Putamen (tissue), 1 donor: ENCODE measurements at regions not wholly inside any gene's neighbourhood (a gene's known extent, or its start where the extent isn't known, plus 50 kb on each side); places are given as distances from the start of the nearest gene placed in this dataset.

Experiments
- DNase-seq: peaks from one replicate; pipeline ENCODE4 v3.0.0-alpha.2; 2016; ENCODE audit warnings: low spot score

DNA sequence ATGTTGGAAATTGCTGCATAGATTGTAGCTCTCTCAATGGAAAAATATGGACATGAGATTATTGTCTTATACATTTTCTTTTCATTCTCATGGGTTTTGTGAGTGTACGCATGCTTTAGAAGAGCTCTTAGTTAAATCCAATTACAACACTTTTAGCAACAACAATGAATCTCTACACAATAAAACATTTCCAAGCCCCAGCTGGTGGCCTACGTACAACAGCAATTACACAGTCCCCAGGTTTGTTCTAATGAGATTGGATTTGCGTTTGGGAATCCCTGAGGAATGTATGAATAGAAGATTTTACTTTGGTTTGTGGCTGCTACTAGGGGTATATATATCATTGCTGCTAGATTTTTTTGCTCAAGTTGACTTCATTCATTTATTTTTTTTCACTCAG lies 98.6 kb downstream of the FHDC1 start:
- no peak for DNase-seq

DNA sequence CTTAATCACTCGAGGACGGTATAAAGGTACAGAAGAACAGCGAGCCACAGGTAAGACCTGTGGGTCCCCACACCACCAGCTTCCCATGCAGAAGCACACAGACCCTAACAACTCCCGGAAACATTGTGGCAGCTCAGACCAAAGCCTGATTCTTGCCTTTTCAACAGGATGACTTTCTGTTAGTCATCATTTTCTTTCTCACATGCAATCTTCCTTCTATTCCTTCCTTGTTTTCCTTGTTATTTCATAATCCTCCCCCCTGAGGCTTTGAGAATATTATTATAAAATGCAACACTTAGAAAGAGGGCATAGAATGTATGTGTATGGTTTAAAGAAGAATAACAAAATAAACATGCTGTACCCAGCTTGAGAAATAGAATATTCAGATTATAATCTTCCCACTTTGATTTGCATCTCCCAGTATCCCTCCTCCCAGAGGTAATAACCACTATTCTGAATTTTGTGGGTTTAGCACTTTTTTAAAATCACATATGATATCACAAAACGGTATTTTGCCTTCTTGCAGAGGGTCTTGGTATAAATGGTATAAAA lies 100.9 kb downstream of the FHDC1 start:
- DNase-seq: no peak

DNA sequence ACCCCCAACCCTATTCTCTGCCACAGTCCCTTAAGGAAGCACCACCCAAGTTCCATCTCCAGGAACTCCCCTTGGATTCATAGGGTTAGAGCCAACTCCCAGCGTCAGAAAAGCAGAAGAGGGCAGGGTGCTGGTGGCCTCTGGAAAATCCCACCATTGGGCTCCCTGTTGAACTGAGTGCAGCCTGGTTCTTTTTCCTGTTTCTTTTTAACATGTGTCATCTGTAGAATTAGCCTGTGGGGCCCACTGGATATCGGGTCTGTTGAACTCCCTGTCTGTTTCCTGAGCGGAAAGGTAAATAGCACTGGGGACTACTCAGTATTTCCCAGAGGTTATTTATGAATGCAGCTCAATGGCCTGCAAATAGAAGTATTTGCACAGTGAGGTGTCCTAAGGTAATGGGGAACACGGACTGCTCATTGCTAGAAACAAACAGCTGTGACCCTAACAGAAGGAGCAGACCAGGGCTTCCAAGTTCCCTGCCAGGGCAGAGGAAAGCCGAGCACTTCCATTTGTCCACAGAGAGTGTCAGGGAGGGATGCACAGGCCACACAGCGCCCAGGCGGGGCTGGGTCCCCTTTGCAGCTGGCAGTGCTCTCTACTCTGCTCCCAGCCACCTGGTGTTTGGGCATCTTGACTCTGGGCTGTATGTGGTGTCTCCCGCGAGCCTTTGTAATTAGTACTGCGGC lies 102.6 kb downstream of the FHDC1 start:
- DNase-seq: no peak

DNA sequence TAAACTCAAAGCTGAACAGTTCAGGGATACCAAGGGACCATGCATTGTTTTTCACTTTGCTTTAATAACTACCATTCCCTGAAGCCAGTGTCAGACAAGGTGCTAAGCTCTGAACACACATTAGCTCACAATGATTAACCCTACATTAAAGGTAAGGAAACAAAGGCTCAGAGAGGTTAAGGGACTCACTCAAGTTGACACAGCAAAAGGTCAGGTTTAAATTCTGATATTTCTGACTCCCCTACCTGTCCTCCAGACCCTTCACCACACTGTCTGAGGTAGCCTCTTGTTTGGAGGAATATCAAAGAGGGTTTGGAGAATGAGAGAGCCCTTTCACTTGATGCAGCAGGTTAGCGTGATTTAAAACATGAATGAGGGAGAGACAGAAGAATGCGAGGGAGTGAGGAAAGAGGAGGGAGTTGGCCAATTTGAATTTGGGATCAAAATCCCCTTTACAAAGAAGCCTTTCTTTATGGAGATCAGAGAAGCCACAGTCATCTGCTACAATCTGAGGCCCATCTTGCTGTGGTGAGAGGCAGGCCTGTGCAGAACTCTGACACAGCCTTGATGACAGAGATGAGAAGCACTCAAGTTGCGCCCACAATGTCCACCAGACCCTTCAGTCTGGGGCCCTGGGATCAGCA lies 103.5 kb downstream of the FHDC1 start:
- DNase-seq: no peak

DNA sequence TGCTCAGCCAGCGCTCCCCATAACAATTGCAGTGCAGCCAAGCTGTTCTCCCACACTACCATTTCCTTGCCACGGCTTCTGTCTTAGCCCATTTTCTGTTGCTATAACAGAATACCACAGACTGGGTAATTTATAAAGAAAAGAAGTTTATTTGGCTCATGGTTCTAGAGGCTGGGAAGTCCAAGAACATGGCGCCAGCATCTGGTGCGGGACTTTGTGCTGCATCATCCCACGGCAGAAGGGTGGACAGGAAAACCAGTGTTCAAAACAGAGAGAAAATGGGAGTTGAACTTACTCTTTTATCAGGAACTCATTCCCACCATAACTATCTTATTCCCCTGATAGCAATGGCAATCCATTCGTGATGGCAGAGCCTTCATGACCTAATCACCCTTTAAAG lies 104.6 kb downstream of the FHDC1 start:
- no peak for DNase-seq

DNA sequence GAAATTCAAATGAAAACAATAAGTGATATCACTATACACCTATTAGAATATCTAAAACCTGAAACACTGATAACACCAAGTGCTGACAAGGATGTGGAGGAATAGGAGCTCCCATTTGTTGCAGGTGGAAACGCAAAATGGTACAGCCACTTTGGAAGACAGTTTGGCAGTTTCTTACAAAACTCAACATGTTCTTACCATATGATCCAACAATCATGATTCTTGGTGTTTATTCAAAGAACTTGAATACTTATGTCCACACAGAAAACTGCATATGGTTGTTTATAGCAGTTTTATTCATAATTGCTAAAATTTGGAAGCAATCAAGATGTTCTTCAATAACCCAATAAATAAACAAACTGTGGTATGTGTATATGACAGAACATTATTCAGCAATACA lies 107.9 kb downstream of the FHDC1 start:
- no peak for DNase-seq

DNA sequence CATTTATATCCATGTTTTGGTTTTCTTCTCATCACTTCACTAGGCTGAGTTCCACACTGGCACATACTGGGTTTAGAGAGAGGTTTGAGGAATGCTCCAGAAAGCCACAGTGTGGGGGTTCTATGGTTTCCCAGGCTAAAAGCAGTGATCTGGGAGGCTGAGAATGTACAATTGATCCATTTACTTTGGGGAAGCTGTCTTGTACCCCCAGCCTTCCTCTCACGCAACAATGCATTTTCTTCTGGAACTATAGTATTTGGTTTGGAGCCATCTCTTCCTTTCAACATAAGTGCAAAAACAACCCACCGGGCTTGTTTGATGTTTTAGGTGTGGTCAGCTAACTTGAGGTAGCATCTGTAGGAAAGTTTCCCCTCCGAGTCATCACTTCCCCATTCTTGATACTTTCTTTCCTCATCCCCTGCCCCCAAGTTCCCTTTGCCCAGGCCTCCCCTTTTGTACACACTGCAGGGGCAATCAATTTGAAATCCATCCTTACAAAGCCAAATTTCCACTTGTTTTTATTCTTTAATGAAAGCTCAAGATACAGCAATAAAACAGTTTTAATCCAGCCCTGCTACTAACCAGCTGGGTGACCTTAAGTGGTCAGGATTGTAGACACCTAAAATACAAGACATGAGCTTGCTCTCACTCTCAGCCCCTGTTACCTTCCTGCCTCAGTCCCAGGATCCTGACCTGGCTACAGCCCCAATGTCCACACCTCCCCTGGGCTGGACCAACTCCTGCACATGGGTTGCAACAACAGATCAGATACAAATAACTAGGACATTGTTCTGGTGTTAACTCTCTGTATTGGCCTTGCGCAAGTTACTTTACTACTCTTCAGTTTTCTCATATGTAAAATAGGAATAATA lies 109.2 kb downstream of the FHDC1 start:
- DNase-seq: no peak

DNA sequence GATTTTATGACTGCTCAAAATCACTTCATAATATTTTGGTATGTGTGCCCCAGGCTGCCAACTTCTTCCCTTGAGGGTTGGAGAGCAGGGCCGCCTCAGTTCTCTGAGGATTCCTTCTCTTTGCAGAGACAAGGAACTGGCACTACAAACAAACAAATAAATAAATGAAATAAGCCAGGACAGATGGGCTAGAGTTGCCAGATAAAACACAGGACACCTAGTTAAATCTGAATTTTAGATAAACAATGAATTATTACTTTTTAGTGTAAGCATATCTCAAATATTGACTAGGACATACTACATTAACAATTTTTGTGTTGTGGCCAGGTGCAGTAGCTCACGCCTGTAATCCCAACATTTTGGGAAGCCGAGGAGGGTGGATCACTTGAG lies 122.5 kb downstream of the FHDC1 start:
- no peak for DNase-seq

DNA sequence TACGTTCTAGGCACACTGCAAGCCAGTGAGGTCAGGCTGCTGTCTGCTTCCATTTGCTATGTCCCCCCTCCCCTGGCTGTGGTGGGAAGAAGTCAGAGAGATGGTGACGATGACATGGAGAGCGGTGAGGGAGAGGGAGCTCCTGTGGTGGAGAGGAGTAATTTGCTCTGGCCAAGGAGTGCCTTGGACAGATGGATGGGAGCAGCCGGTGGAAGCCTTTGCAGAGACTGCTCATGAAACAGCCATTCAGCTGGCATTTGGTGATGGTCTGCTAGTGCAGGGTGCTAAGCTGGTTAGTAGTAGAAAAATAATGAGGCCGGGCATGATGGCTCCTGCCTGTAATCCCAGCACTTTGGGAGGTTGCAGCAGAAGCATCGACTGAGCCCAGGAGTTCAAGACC lies 124.1 kb downstream of the FHDC1 start:
- no peak for DNase-seq

DNA sequence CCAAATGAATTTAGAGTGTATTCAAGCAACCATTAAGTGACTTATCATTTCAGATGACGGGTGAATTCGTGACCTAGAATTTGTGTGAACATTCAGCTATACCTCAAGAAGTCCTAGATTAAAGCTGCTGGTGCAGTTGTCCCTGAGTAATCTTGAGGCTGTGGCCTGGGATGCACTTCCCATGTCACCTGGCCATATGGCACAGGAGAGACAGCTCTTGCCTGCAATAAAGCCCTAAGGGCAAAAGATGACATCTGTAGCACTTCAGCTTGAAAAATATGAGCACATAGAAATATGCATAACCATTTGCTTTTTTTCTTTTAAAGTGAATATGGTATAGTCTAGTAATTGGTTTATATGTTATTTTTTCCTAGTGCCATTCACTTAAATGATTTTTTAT lies 125.8 kb downstream of the FHDC1 start:
- no peak for DNase-seq

DNA sequence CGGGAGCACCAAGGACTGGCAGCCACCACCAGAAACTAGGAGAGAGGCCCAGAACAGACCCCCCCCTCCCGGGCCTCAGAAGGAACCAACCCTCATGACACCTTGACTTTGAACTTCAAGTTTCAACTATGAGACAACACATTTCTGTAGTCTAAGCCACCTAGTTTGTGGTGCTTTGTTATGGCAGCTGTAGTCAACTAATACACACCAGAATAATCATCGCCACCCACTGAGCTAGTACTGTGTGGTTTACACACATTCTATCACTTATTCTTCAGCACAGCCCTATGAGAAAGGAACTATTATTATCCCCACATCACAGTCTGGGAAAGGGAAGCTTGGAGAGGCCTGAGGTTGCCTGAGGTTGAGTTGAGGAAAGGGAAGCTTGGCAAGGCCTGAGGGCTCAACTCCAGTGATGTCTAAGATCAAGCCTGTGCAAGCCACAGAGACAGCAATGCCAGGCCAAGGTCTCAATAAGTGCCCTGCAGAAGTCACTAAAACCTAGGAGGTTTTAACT lies 126.6 kb downstream of the FHDC1 start:
- DNase-seq: no peak

DNA sequence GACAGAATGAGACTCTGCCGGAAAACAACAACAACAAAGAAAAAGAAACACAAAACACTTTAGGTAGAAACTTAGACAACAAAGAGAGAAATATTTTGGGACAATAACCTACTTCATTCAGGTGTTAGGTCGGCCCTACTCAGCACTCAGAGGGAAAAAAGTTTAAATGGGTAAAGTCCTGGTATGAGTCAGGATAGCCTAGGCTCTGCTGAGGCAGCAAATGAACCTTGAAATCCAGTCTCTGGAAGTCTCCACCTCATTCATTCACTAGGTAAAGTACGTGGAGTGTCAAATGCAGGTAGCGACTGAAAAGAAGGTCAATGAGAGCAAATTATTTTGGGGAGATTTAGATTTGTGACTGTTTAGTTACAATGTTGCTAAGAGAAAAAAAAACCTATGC lies 127.4 kb downstream of the FHDC1 start:
- DNase-seq: no peak

DNA sequence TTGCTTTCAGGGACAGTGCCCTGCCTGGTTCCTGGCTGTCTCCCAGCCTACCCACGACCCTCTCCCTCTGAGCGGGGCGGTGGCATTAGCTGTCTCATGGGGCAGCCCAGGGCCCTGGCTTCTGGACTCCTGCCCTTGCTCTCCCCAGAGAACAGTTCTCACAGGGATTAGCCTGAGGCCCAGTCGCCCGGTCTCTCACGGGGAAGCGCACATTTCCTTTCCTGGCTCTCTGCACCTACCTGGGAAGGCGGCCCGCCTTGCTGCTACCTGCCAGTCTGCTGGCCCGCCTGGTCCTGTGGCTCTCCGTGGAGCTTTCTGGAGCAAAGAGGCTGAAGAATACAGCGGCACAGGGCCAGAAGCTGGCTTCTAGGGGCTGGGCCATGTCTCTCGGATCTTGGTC lies 128.4 kb downstream of the FHDC1 start:
- no peak for DNase-seq

DNA sequence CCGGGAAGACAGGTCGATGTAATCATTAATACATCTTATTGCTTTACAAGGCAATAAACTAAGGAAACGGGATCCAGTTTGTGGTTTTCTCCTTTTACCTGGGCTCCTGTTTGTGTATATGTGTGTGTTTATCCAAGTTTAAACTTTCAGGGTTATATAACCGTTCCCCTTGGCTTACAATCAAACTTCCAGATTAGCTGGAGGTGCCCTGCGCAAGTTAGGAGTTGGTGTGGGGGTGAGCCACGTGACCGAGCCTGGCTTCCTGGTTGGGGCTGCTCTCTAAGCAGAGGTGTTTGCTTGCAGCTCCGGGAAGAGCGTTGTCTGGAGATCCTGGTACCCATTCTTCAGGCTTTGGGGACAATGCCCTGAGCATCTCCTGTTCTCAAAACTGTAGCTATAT lies 129.2 kb downstream of the FHDC1 start:
- no peak for DNase-seq

DNA sequence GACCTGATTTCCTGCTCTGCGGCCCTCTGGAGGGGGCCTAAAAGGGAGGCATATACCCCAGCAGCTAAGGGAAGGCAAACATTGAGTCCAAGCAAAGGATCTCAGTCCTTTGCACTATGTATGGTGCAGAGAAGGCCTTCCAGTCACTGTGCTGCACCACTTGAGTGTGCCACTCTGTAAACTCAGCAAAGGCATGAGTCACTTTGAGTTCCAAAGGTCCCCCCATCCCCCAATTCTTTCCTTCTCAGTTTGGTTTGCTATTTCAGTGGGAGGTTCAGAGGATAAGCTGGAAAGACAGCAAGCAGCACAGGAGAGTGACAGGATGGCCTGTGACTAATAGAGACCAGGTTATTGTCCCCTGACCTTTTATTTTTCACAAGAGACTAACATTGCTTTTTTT lies 131.3 kb downstream of the FHDC1 start:
- DNase-seq: no peak

DNA sequence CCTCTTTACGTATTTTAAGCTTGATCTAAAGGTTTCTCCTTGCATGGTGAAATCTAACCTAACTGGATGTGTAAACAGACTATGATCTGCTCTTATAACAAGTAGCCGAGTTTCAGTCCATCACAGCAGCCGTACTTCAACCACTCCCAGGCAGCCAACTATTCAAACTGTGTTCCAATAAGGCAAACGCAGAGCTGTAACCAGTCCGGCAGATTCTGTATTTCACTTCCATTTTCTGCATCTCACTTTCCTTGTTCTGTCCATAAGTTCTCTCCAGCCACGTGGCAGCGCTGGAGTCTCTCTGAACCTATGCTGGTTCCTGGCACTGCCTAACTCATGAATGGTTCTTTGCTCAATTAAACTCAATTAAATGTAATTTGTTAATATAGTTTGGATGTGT lies 132.6 kb downstream of the FHDC1 start:
- DNase-seq: no peak

DNA sequence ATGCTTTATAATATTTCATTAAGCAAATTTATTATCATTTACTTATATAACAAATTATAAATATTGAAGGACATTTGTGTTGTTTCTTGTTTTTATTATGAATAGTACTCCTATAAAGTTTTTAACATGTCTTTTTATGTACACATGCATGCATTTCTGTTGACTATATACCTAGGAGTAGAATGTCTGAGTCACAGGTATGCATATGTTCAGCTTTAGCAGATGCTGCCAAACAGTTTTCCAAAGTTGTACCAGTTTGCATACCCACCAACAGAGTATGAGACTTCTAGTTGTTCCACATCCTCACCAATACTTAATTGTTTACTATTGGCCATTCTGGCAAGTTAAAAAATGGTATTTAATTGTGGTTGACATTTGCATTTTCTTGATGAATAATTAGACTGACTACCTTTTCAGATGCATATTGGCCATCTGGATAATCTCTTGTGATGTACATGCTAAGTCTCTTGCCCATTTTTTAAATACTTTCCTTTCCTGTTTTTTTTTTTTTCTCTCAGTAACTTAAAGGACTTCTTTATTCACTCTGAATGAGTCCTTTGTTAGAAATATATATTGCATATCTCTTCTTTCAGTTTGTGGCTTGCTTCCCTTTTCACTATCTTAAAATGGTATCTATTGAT lies 132.2 kb upstream of the TRIM2 start:
- DNase-seq: no peak

DNA sequence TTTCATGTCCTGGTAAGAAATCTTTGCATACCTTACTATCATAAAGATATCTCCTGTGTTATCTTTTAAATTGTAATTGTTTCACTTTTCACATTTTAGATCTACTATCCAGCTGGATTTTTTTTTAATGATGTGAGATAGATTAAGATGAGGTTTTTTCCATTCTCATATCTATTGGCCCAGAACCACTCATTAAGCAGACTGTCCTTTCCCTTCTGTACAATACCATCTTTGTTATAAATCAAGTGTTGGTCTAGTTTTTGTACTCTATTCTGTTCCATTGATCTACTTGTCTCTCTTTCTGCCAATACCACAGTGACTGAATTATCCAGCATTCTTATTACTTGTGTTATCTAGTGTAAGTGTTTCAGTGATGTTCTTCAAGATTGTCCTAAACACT lies 131.6 kb upstream of the TRIM2 start:
- no peak for DNase-seq

DNA sequence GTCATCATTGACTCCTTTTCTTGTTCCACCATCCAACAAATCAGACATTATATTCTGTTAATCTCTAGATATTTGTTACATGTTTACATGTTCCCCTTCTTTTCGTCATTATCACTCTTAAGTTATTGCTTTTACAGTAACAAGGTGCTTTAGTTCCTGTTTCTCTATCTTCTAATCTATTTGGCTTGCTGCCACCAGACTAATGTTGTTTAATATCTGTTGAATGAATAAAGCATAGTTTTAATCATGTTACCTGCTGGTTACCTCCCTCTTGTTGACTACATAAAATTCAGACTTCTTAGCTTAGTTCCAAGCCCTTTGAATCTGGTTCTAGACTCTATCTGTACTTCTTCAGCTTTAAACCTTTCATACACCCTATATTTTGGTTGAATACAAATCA lies 129.8 kb upstream of the TRIM2 start:
- no peak for DNase-seq

DNA sequence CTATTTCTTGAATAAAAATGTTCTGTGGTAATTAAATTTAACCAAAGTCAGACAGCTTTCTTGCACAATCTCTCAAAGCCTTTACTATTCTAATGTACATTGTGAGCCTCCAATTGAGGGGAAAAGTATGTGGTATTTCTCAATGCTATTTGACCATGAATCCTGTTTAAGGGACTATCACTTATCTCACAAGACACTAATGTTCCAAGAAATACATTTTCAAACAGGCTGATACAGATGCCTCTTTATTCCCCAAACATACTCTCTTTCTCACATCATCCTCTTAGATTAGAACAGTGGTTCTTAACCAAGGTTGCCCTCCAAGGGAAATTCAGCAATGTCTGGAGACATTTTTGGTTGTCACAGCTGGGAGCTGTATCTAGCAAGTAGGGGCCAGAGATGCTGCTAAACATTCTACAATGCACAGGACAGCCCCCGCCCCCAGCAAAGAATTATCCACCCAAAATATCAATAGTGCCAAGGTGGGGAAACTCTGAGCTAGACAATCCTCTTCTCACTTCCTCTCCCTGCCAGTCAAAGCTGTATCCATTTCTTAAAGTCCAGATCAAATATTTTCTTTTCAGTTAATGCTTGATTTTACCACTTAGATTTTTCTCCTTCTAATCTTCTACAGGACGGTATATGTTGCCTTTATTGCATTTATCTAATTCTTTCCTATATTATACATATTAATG lies 129.2 kb upstream of the TRIM2 start:
- DNase-seq: no peak

DNA sequence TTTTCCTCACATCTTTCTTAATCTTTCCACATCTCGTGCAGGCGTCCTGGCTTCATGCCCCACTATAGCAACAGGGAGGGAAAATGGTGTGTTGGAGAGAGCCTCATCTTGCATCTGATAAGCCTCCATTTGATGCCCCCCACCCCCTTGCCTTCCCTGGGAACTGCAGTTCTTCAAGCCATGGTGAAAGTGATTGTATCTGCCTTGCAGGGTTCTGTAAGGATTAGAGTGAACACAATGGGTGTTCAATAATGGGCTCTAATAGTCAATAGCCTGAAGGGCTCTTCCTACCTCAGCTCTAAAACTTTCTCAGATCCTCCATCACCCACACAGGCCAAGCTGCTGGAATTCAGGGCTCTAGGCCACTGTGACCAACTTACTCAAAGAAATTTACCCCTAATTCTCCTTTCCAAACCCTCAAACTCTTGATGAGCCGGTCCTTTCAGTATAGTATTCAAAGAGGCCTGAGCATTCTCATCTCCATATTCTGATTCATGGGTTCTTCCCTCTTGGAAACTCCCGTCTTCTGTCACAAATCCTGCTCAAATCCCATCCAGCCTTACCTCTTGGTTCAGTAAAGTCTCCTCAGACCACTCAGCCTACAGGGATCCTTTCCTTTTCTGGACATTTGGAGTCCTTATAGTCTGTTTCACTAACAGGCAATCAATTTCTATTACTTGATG lies 128.3 kb upstream of the TRIM2 start:
- DNase-seq: no peak
